ENCODE measurements at regions not wholly inside any gene's neighbourhood (a gene's known extent, or its start where the extent isn't known, plus 50 kb on each side); places are given as distances from the start of the nearest gene placed in this dataset.
"Not testable (repeated sequence)": the region's sequence is repeated elsewhere in the genome, so short reads cannot be mapped to it uniquely, and the experiment has no call there.

GRCh38 chr10:84876116-84876999 lies 548.0 kb downstream of the CCSER2 start:
- no peak for DNase-seq

- DNase-seq, result no peak
These were observed 551.6 kb downstream of the CCSER2 start for GRCh38 chr10:84879991-84880390.

- DNase-seq, result not testable (repeated sequence)
These were observed 553.3 kb downstream of the CCSER2 start for GRCh38 chr10:84881696-84882095.

GRCh38 chr10:84890706-84891105 lies 562.3 kb downstream of the CCSER2 start:
- DNase-seq, result no peak

- no peak for DNase-seq
These were observed 563.2 kb downstream of the CCSER2 start for GRCh38 chr10:84891631-84892030.

- no peak for DNase-seq
These were observed 567.2 kb downstream of the CCSER2 start for GRCh38 chr10:84895541-84895940.

- DNase-seq, result no peak
These were observed 568.5 kb downstream of the CCSER2 start for GRCh38 chr10:84896909-84897308.

- no peak for DNase-seq
These were observed 570.9 kb downstream of the CCSER2 start for GRCh38 chr10:84899268-84899667.

- DNase-seq, result no peak
These were observed 571.8 kb downstream of the CCSER2 start for GRCh38 chr10:84900141-84900540.

- DNase-seq, result no peak
These were observed 573.5 kb downstream of the CCSER2 start for GRCh38 chr10:84901885-84902284.

GRCh38 chr10:84902553-84902952 lies 574.2 kb downstream of the CCSER2 start:
- DNase-seq, result no peak

GRCh38 chr10:84903320-84903719 lies 574.9 kb downstream of the CCSER2 start:
- DNase-seq, result no peak

- DNase-seq, result no peak
These were observed 579.1 kb downstream of the CCSER2 start for GRCh38 chr10:84907461-84908009.

- no peak for DNase-seq
These were observed 580.1 kb downstream of the CCSER2 start for GRCh38 chr10:84908491-84908890.

GRCh38 chr10:84921701-84922100 lies 593.3 kb downstream of the CCSER2 start:
- no peak for DNase-seq

- DNase-seq, result no peak
These were observed 595.7 kb downstream of the CCSER2 start for GRCh38 chr10:84924131-84924530.

- no peak for DNase-seq
These were observed 597.1 kb downstream of the CCSER2 start for GRCh38 chr10:84925495-84925894.

- no peak for DNase-seq
These were observed 605.0 kb downstream of the CCSER2 start for GRCh38 chr10:84933402-84933801.

- DNase-seq, result no peak
These were observed 607.4 kb downstream of the CCSER2 start for GRCh38 chr10:84935772-84936171.

GRCh38 chr10:84938117-84938905 lies 609.9 kb downstream of the CCSER2 start:
- no peak for DNase-seq

- DNase-seq, result no peak
These were observed 615.2 kb downstream of the CCSER2 start for GRCh38 chr10:84943541-84943940.

- DNase-seq, result no peak
These were observed 615.8 kb downstream of the CCSER2 start for GRCh38 chr10:84944187-84944586.

- no peak for DNase-seq
These were observed 617.4 kb downstream of the CCSER2 start for GRCh38 chr10:84945791-84946190.

GRCh38 chr10:84946904-84947303 lies 618.5 kb downstream of the CCSER2 start:
- DNase-seq, result no peak

Data from NCI-H2227 treated with DMSO at 0.1 percent for 48 hours (cell line).